Left colon (tissue), 2 donors: ENCODE measurements at regions not wholly inside any gene's neighbourhood (a gene's known extent, or its start where the extent isn't known, plus 50 kb on each side); places are given as distances from the start of the nearest gene placed in this dataset.
"Not testable (repeated sequence)": the region's sequence is repeated elsewhere in the genome, so short reads cannot be mapped to it uniquely, and the experiment has no call there.

Experiments
- ATAC-seq: fragments of 200-7000 bp; cut with Tn5 transposase; one replicate; pipeline ENCODE4 v1.9.1; 2020; ENCODE audit warnings: mild to moderate bottlenecking, moderate library complexity
- DNase-seq, 2 donors: peaks; one replicate each; pipeline ENCODE4 v3.0.0-alpha.2; 2020
- intact Hi-C, 2 donors: fragments of 100-400 bp; cut with DNase I in 1 of 2; cut with micrococcal nuclease in 1 of 2; formaldehyde crosslinking; loops; one replicate each; pipeline versions ENCODE4 v1.11.2 to v1.14.0; 2022; cut with DNase I, micrococcal nuclease
- donor health status: DM: no; HTN: no; CAD: no.
- donor health status: DM: yes; HTN: yes; CAD: no.

DNA sequence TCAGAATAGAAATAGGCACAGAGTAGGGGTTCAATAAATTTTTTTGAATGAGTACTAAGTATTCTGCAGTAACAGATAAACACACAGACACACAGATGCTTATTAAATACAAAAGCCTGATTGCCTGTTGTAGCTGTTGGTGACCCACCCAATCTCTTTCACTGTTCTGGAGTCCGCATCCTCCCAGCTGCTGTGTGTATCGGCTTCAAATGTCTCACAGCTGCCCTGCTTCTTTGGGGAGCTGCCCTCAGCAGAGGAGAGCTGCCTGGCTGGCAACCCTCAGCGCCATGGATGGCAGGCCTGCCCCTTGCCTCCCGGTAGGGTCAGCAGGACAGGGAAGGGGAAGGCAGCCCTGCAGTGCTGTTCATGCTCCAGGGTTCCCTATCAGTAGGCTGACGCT is 50.5 kb upstream of the PRNP start:
- DNase-seq, result no peak
- intact Hi-C loops, result no loop called here
- no peak for ATAC-seq

DNA sequence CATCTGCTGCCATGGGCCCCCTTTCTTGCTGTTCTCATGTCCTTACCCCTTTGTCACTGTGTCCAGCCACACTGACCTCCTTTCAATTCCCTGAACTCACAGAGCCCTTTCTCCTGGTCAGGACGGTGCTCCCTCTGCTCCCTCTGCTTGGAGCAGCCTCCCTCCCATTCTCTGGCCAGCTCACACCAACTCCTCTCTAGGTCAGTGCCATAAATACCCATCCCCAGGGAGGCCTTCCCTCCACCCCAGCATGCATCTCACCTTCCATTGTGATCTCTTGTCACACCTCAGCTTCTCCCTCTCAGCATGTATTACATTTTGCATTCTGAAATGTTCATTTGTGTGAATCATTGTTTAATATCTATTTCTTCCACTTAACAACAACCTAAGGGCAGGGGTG is 50.9 kb upstream of the PRNP start:
- ATAC-seq (no peak), DNase-seq (no peak)
- intact Hi-C loops, result no loop called here

DNA sequence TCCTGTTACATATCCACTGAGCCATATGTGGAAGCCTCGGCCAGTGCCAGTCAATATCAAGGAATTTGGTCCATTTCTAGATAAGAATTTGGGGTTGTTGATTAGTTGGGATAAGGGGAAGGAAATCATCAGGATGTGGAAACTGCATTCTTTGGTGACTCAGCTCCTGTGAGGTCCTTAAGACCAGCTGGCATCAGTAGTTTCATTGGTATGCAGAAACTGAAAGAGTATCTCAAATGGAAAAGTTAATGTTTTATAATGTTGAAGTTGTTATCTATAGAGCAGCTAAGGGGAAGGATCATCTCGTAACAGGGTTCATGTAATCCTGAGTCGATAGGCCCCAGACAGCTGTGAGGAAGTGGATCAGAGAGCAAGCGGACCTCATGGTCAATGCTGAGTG is 52.5 kb upstream of the PRNP start:
- ATAC-seq (no peak), DNase-seq (no peak)
- intact Hi-C loops, result no loop called here

DNA sequence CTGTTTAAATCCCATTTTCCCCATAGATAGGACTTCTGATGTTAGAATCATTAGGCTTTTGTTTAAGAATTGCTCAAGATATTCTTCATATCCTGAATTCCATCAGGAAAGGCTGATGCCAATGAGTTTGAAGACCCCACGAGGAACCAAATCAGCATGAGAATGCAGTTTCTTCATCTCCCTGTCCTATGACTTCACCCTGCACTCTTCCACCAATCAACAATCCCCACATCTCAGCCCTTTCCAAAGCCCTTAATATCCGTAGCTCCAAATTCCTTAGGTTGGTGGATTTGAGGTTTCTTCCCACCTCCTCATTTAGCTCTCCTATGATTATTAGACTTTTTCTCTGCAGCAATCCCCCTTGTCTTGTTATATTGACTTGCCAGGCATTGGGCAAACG is 52.9 kb upstream of the PRNP start:
- no peak for ATAC-seq
- no peak for DNase-seq
- intact Hi-C loops, result no loop called here

DNA sequence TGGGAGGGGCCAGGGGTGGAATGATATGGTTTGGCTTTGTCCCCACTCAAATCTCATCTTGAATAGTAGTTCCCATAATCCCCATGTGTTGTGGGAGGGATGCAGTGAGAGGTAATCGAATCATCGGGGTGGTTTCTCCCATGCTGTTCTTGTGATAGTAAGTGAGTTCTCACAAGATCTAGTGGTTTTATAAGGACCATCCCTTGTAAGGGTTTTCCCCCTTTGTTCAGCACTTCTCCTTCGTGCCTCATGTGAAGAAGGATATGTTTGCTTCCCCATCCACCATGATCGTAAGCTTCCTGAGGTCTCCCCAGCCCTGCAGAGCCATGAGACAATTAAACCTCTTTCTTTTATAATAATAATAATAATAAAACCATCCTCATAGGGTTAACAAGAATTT is 53.4 kb upstream of the PRNP start:
- DNase-seq (no peak), ATAC-seq (no peak)
- intact Hi-C loops, result no loop called here

DNA sequence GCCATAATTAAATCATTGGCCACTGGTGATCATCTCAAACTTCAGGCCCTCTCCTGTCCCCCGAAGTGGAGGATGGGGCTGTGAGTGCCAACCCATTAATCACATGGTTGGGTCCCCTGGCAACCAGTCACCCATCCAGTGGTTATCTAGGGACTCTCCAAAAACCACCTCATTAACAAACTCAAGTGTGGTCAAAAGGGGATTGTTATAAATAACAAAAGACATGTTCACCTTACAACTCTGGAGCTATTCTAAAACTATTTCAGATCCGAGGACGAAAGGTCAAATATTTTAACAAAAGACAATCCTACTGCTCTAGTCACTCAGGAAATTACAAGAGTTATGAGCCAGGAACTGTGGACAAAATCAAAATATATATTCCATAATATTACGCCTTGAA is 60.0 kb upstream of the PRNP start:
- intact Hi-C loops, result no loop called here
- ATAC-seq (no peak), DNase-seq (no peak)

DNA sequence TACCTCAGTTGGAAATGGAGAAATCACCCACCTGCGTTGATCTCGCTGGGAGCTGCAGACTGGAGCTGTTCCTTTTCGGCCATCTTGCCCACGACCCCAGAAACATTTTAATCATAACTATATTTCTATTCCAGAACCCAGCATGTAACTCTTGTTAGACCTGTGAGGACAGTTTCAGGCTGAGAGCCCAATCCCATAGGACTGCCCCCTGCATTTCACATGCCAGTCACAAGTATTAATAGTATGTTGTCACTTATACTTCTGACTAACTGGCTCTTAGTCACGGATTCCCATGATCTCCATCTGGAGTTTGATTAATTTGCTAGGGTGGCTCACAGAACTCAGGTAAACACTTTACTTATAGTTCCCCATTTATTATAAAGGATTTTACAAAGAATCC is 60.6 kb upstream of the PRNP start:
- no peak for DNase-seq
- no peak for ATAC-seq
- intact Hi-C loops, result no loop called here

DNA sequence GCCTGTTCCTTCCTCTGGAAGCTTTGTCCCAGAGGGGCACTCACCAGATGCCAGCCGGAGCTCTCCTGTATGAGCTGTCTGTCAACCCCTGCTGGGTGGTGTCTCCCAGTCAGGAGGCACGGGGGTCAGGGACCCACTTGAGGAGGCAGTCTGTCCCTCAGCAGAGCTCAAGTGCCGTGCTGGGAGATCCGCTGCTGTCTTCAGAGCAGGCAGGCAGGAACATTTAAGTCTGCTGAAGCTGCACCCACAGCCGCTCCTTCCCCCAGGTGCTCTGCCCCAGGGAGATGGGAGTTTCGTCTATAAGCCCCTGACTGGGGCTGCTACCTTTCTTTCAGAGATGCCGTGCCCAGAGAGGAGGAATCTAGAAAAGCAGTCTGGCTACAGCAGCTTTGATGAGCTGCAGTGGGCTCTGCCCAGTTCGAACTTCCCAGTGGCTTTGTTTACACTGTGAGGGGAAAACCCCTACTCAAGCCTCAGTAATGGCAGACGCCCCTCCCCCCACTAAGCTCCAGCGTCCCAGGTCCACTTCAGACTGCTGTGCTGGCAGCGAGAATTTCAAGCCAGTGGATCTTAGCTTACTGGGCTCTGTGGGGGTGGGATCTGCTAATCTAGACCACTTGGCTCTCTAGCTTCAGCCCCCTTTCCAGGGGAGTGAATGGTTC is 61.5 kb upstream of the PRNP start:
- intact Hi-C loops, DNase-seq, ATAC-seq: not testable (repeated sequence)

DNA sequence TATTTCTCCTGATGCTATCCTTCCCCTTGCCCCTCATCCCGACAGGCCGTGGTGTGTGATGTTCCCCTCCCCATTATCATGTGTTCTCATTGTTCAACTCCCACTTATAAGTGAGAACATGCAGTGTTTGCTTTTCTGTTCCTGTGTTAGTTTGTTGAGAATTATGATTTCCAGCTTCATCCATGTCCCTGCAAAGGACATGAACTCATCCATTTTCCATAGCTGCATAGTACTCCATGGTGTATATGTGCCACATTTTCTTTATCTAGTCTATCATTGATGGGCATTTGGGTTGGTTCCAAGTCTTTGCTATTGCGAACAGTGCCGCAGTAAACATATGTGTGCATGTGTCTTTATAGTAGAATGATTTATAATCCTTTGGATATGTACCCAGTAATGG is 67.1 kb upstream of the PRNP start:
- intact Hi-C loops, DNase-seq, ATAC-seq: not testable (repeated sequence)

DNA sequence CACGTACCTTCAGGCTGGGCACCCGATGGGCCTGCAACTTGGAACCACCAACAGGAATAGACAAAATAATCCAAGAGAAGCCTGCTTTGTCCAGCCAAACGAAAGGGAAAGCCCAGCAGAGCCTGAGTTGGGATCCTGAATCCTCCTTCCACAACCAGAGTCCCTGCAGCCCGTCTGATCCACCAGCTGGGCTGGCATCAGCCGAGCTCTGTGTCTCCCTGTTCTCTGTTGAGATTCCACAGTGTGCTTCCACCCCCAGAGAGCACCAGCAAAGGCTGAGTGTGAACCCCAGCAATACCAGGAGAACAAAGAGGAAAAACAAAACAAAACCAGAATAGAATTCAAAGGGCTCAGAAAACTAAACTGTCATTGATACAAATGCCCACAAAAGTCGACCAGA is 68.8 kb upstream of the PRNP start:
- intact Hi-C loops, result no loop called here
- DNase-seq (no peak), ATAC-seq (no peak)

DNA sequence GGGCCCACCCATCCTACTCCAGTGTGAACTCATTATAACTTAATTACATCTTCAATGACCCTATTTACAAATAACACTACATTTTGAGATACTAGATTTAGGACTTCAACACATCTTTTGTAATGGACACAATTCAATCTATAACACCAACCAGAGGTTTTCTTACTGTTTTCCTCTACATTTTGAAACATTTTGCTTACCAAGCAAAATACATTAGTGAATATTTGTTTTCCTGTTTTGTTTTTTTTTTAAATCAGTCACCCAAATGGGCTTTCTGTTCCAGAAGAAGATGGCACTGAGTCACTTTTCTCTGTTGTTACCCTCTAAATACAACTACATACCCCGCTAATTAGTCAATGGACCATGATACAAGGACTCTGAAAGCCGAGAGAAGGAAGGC is 69.2 kb upstream of the PRNP start:
- no peak for DNase-seq
- intact Hi-C loops, result no loop called here
- ATAC-seq, result no peak

DNA sequence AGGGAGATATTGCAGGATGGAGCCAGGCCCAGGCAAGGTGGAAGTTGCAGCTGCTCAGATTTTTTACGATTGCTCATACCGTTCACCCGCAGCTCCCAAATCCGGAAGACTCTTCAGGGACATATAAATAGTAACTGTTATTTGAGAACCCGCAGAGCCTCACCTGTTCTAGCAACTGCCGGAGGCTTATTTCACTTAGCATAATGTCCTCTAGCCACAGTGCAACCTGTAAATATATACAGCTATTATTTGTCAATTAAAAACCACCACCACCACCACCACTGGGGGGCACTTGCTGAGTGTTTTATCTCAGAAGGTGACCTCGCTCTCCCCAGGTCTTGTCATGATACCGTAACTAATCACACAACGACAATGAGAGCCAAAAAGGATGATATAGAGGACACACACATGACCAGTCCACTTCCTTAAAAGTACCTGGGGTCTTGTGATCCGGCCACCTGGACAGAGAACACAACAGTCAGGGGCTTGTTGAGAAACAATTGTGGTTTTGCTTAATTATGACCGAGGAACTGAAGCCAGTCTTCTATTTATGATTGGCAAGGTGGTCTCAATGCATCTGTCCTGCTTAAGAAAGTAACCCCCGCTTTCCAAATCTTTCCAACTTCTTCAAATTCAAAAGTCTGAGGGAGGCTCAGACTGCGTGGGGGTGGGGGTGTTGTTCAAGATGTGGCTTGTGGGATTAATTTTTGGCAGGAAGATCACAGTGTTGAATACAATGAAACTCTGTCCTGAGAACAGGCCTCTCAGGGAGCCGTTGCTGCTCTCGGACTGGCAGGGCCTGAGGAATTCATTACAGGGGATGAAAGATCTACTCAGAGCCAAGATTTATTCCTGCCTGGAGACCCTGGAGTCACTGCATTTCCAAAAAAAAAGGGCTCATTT is 72.3 kb upstream of the PRNP start:
- ATAC-seq (no peak), DNase-seq (peak in 1 of 2 donors; percentile 69)
- intact Hi-C loops, result no loop called here

DNA sequence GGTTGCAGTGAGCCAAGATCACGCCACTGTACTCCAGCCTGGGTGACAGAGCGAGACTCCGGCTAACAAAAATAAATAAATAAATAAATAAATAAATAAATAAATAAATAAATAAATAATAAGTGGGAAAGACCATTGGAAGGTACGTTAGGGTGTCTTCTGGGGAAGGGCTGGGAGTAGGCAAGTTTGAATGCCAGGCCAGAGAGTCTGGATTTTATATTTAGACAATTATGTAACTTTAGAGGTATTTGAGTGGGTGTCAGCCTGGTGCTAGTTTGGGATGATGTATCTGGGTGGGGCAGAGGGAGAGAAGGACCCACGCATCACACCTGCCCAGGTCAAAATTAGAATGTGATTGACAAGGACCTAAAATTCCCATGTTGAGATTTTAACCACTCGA is 73.1 kb upstream of the PRNP start:
- ATAC-seq, result no peak
- DNase-seq, result no peak
- intact Hi-C loops, result no loop called here

DNA sequence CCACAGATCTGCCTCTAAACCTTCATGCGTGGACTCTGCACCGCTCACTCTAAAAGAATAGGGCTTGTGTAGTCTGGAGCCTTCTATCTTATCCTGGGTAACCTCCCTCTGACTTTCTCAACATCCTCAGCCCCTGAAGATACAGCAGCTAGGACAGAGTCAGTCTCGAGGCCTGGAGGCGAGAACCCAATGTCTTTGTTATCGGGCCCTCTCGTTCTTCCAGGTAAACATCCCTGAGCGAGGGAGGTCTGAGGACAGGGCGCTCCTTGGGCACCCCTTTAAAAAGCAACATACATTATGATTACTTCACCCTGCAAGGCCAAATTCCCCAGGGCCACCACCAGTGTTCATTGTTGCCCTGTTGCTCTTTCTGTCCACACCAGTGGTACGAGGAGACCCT is 75.4 kb upstream of the PRNP start:
- no peak for ATAC-seq
- DNase-seq, result no peak
- intact Hi-C loops, result no loop called here

DNA sequence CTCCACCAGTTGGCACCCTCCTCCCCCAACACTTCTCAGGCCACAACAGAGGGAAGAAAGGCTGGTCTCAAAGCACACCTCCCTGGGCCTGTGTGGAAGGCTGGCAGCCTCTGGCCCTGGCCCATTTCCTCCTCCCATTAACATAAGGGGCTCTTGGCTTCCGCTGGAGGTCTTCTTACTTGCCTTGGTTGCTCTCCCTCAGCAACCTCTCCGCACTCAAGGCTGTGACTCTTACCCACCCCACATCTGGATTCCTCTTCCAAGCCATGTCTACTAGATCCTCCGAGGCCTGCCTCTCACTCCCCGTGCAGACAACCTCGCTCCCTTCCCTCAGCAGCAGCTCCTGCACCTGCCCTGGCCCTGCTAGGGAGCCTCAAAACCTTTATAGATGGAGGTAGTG is 76.7 kb upstream of the PRNP start:
- intact Hi-C loops, result no loop called here
- ATAC-seq (no peak), DNase-seq (no peak)

DNA sequence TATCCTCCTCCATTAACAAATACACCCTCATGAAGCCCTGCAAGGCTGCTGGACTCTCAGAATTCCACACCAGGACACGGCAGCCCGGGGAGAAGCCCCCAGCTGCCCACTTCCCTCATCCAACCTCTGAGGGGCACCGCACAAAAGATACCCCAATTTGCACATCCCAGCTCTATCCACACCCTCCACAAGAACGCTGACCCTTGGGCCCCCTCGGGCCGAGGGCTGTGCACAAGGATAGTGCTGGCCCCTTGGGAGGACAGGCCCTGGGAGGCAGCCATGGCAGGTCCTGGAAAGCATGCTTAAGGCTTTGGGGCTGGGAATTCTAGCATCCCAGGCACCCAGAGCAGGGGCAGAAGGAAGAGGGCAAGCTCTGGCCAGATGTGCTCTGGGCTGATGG is 77.4 kb upstream of the PRNP start:
- intact Hi-C loops, result no loop called here
- ATAC-seq (no peak), DNase-seq (no peak)

DNA sequence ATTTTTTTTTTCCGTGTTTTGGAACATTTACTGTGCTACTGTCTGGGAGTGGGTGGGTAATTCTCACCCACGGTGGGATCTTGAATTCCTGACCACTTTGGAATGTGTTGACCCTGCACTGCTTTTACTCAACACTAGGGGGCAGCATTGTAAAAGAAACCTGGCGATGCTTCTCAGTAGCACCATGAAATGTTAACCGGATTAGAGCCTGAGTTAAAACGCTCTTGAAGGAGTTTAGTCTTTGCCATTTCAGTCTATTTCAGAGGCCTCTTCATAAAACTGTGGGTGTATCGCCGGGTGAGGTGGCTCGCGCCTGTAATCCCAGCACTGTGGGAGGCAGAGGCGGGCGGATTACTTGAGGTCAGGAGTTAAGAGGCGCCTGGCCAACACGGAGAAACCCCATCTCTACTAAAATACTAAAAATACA is 79.0 kb upstream of the PRNP start:
- peak in 1 of 2 donors; percentile 26 for DNase-seq
- intact Hi-C loops, result loop anchor here in 1 of 2 donors (2.0 kb wide), 1 partner anchor 112 kb away; no protein-coding TSS in a partner anchor
- peak; percentile 72 for ATAC-seq

DNA sequence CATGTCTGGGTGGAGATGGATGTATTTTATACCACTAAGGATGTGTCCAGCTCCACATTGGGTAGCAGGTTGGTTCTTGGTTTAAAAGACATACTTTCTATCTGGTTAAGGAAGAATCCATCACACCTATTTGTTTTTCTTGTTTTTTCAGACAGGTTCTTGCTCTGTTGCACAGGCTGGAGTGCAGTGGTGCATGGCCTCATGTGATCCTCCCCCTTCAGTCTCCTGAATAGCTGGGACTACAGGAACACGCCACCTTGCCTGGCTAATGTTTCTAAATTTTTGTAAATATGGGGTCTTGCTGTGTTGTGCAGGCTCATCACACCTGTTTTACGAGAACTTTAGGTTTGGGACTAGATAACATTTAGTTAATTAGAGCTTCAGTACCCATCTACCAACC is 80.2 kb upstream of the PRNP start:
- ATAC-seq (no peak), DNase-seq (no peak)
- intact Hi-C loops, result loop anchor here in 1 of 2 donors (2.0 kb wide), 1 partner anchor 113 kb away; no protein-coding TSS in a partner anchor

DNA sequence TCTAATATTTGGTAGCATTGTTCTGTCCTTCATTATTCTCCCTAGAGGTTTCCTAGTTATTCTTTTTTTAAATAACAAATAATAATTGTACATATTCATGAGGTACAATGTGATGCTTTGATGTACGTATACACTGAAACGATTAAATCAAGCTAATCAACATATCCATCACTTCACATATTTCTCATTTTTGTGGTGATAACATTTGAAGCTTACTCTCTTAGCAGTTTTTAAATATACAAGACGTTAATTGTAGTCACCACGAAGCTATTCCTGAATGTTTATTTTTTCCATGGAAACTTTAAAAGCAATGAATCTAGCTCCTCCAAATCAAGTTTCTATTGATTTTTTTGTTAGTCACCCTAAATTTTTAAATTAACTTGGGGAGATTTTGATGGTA is 81.1 kb upstream of the PRNP start:
- intact Hi-C loops, result no loop called here
- no peak for ATAC-seq
- DNase-seq, result no peak

DNA sequence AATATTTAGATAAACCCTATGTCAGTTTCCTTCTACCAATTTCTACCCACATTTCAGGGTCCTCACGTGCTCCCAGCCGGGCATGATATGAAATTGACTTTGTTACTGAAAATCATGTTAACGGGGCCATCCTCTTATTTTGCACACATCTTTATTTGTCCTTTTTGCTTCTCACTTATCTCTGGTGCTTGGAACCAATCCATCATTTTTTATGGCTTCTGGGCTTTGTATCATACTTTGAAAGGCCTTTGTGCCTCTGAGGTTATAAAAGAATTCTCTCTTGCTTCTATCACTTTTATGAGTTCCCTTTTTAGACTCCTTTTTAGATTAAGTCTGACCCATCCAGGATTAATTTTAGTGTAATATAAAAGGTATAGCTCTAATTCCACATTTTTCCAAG is 81.7 kb upstream of the PRNP start:
- no peak for DNase-seq
- peak; percentile 61 for ATAC-seq
- intact Hi-C loops, result no loop called here
